HL-60 (cell line): ENCODE measurements at regions not wholly inside any gene's neighbourhood (a gene's known extent, or its start where the extent isn't known, plus 50 kb on each side); places are given as distances from the start of the nearest gene placed in this dataset.

Source experiments
- DNase-seq, 2 experiments: peaks; one replicate each; pipeline ENCODE4 v3.0.0-alpha.2; 2010 to 2020; ENCODE audit warnings: low read depth in 1 of 2, low spot score in 1 of 2
- H3K27ac ChIP-seq: fragments of 250-450 bp; sonication (Bioruptor Pico); replicated peaks from 2 replicates; pipeline ENCODE4 v1.5.1; 2020; ENCODE audit warnings: mild to moderate bottlenecking, moderate library complexity
- H3K27me3 ChIP-seq: fragments of 250-450 bp; sonication (Bioruptor Pico); 2 replicates; pipeline ENCODE4 v1.5.1; 2021; ENCODE audit warnings: mild to moderate bottlenecking, moderate library complexity; ENCODE audit not compliant: insufficient read depth, poor library complexity, severe bottlenecking
- H3K4me3 ChIP-seq: replicated peaks from 2 replicates; pipeline ENCODE4 v1.5.1; 2011; ENCODE audit warnings: mild to moderate bottlenecking, control low read depth, low read length; ENCODE audit not compliant: insufficient read depth
- CTCF ChIP-seq: IDR thresholded peaks from one replicate; pipeline ENCODE4 v1.5.1; 2011; ENCODE audit warnings: low read length, control low read depth, inconsistent platforms; ENCODE audit not compliant: insufficient read depth
- GABPA ChIP-seq: IDR thresholded peaks from 2 replicates; pipeline ENCODE4 v1.6.1; 2012; ENCODE audit warnings: low read depth
- POLR2AphosphoS5 ChIP-seq: IDR thresholded peaks from 2 replicates; pipeline ENCODE4 v1.6.1; 2012; ENCODE audit warnings: low read depth
- REST ChIP-seq: IDR thresholded peaks from 2 replicates; pipeline ENCODE4 v1.6.1; 2012; ENCODE audit warnings: low read depth; ENCODE audit not compliant: insufficient replicate concordance
- SPI1 ChIP-seq: IDR thresholded peaks from 2 replicates; pipeline ENCODE4 v1.6.1; 2012; ENCODE audit warnings: low read depth, mild to moderate bottlenecking, borderline replicate concordance

- no peak overlapping the region for H3K4me3 ChIP-seq
- H3K27ac ChIP-seq = no peak overlapping the region
- no peak for DNase-seq
- no peaks in the 10 kb centered on the region for H3K27me3 ChIP-seq
- no peak for TF ChIP-seq REST
- TF ChIP-seq POLR2AphosphoS5 = no peak
- no peak for TF ChIP-seq CTCF
- TF ChIP-seq GABPA = no peak
- TF ChIP-seq SPI1 = no peak
Measured at GRCh38 chr5:2330325-2331130, 420.9 kb downstream of the IRX2 start.

- H3K27me3 ChIP-seq = no peaks in the 10 kb centered on the region
- TF ChIP-seq GABPA = no peak
- no peak for TF ChIP-seq CTCF
- no peak for TF ChIP-seq SPI1
- no peak for TF ChIP-seq REST
- no peak for TF ChIP-seq POLR2AphosphoS5
Measured at GRCh38 chr5:2329741-2330140, 421.7 kb downstream of the IRX2 start.

GRCh38 chr5:2326601-2327000, 424.9 kb downstream of the IRX2 start:
- Histone ChIP-seq H3K27me3 (no peaks in the 10 kb centered on the region), H3K4me3 (no peak overlapping the region), H3K27ac (no peak overlapping the region)
- no peak for DNase-seq
- TF ChIP-seq GABPA (no peak), REST (no peak), SPI1 (no peak), POLR2AphosphoS5 (no peak), CTCF (no peak)

More at GRCh38 chr5:2329741-2330140, 421.7 kb downstream of the IRX2 start:
- Histone ChIP-seq H3K27ac (no peak overlapping the region), H3K4me3 (no peak overlapping the region)
- DNase-seq = no peak
